Liver (tissue), 8 donors: ENCODE measurements at regions not wholly inside any gene's neighbourhood (a gene's known extent, or its start where the extent isn't known, plus 50 kb on each side); places are given as distances from the start of the nearest gene placed in this dataset.

Experiments used
- DNase-seq: peaks from one replicate; pipeline ENCODE4 v3.0.0-alpha.2; 2017; ENCODE audit warnings: low spot score
- H3K27ac ChIP-seq, 2 donors: one replicate each; pipeline ENCODE4 v1.7.0; 2013; ENCODE audit warnings: inconsistent platforms in 2 of 2, low read length in 2 of 2, control low read depth in 1 of 2, low read depth in 1 of 2, mild to moderate bottlenecking in 1 of 2
- H3K27me3 ChIP-seq, 4 donors: one replicate each; pipeline versions ENCODE4 v1.6.1 to v1.7.0; 2013; ENCODE audit warnings: low read length in 3 of 4, inconsistent platforms in 1 of 4, mild to moderate bottlenecking in 1 of 4, moderate library complexity in 1 of 4; ENCODE audit not compliant: control insufficient read depth in 4 of 4, insufficient read depth in 4 of 4
- H3K36me3 ChIP-seq, 4 donors: one replicate each; pipeline versions ENCODE4 v1.6.1 to v1.7.0; 2013; ENCODE audit warnings: low read length in 3 of 4, mild to moderate bottlenecking in 3 of 4, low read depth in 1 of 4, moderate library complexity in 1 of 4; ENCODE audit not compliant: control insufficient read depth in 4 of 4, insufficient read depth in 3 of 4
- H3K4me1 ChIP-seq, 4 donors: one replicate each; pipeline versions ENCODE4 v1.6.1 to v1.7.0; 2013; ENCODE audit warnings: low read length in 3 of 4, mild to moderate bottlenecking in 3 of 4, moderate library complexity in 1 of 4; ENCODE audit not compliant: control insufficient read depth in 4 of 4, insufficient read depth in 4 of 4
- H3K4me3 ChIP-seq, 3 donors: one replicate each; pipeline versions ENCODE4 v1.6.1 to v1.7.0; 2013; ENCODE audit warnings: low read length in 3 of 3, control low read depth in 1 of 3, low read depth in 1 of 3, mild to moderate bottlenecking in 1 of 3
- H3K9ac ChIP-seq, 2 donors: one replicate each; pipeline ENCODE4 v1.7.0; 2013; ENCODE audit warnings: low read length in 2 of 2, mild to moderate bottlenecking in 2 of 2, moderate library complexity in 2 of 2, control low read depth in 1 of 2, low read depth in 1 of 2
- H3K9me3 ChIP-seq, 4 donors: one replicate each; pipeline versions ENCODE4 v1.6.1 to v1.7.0; 2013; ENCODE audit warnings: low read length in 3 of 4; ENCODE audit not compliant: control insufficient read depth in 4 of 4
- ATF3 ChIP-seq: IDR thresholded peaks from 2 replicates; pipeline ENCODE4 v1.6.1; 2016; ENCODE audit warnings: antibody characterized with exemption
- CTCF ChIP-seq: fragments of 150-350 bp; IDR thresholded peaks from 2 replicates; pipeline ENCODE4 v1.5.1; 2017; ENCODE audit warnings: improper control_type of control experiment, low read depth, low read length; ENCODE audit not compliant: missing input control
- EGR1 ChIP-seq, 2 donors: IDR thresholded peaks; 2 replicates each; pipeline ENCODE4 v1.6.1; 2016 to 2018; ENCODE audit warnings: antibody characterized with exemption in 2 of 2, low read depth in 2 of 2
- FOXA1 ChIP-seq: IDR thresholded peaks from 2 replicates; pipeline ENCODE4 v1.6.1; 2016; ENCODE audit warnings: antibody characterized with exemption
- FOXA2 ChIP-seq: IDR thresholded peaks from 2 replicates; pipeline ENCODE4 v1.6.1; 2016; ENCODE audit warnings: antibody characterized with exemption
- GABPA ChIP-seq, 2 donors: IDR thresholded peaks in 1 of 2; conservative IDR thresholded peaks in 1 of 2; 2 replicates each; pipeline ENCODE4 v1.6.1; 2016; ENCODE audit warnings: antibody characterized with exemption in 2 of 2, mild to moderate bottlenecking in 1 of 2, moderate library complexity in 1 of 2
- HNF4A ChIP-seq, 2 donors: conservative IDR thresholded peaks; 2 replicates each; pipeline ENCODE4 v1.6.1; 2016; ENCODE audit warnings: antibody characterized with exemption in 2 of 2, mild to moderate bottlenecking in 2 of 2
- HNF4G ChIP-seq: IDR thresholded peaks from 2 replicates; pipeline ENCODE4 v1.6.1; 2016; ENCODE audit warnings: antibody characterized with exemption
- JUND ChIP-seq, 2 donors: IDR thresholded peaks; 2 replicates each; pipeline ENCODE4 v1.6.1; 2016; ENCODE audit warnings: antibody characterized with exemption in 2 of 2
- MAX ChIP-seq: IDR thresholded peaks from 2 replicates; pipeline ENCODE4 v1.6.1; 2016; ENCODE audit warnings: antibody characterized with exemption
- NR2F2 ChIP-seq: IDR thresholded peaks from 2 replicates; pipeline ENCODE4 v1.6.1; 2016; ENCODE audit warnings: antibody characterized with exemption
- RXRA ChIP-seq, 2 donors: IDR thresholded peaks; 2 replicates each; pipeline ENCODE4 v1.6.1; 2017 to 2018; ENCODE audit warnings: antibody characterized with exemption in 2 of 2, mild to moderate bottlenecking in 1 of 2
- SP1 ChIP-seq: IDR thresholded peaks from 2 replicates; pipeline ENCODE4 v1.6.1; 2018; ENCODE audit warnings: antibody characterized with exemption, mild to moderate bottlenecking
- TAF1 ChIP-seq: conservative IDR thresholded peaks from 2 replicates; pipeline ENCODE4 v1.6.1; 2016; ENCODE audit warnings: antibody characterized with exemption, mild to moderate bottlenecking
- YY1 ChIP-seq: IDR thresholded peaks from 2 replicates; pipeline ENCODE4 v1.6.1; 2016; ENCODE audit warnings: antibody characterized with exemption, mild to moderate bottlenecking
- ZBTB33 ChIP-seq: IDR thresholded peaks from 2 replicates; pipeline ENCODE4 v1.6.1; 2016; ENCODE audit warnings: antibody characterized with exemption
- WGBS: extraction: QIAGEN DNeasy Blood & Tissue Kit; methylation state at CpG from one replicate; pipeline ENCODE4 v1.1.7; 2013; 5-methylcytosine and 5-hydroxymethylcytosine counted together
- donor health status: healthy.
- donor health status: healthy.
- donor health status: healthy.
- donor health status: healthy.
- donor health status: healthy.

GRCh38 chr6:167502471-167502870, 177.6 kb downstream of the TTLL2 start:
- no peak for DNase-seq
- Histone ChIP-seq H3K4me1 (peaks cover 18 to 51% (median 31%) of the 10 kb centered on the region in 4 donors), H3K27me3 (no peaks in the 10 kb centered on the region), H3K36me3 (no peaks in the 10 kb centered on the region), H3K27ac (no peak overlapping the region), H3K9me3 (no peaks in the 10 kb centered on the region), H3K4me3 (no peak overlapping the region), H3K9ac (no peak overlapping the region)
- TF ChIP-seq HNF4A (conservative IDR thresholded peaks at IDR 0.05), result no peak
- TF ChIP-seq MAX, result no peak
- TF ChIP-seq CTCF, result no peak
- TF ChIP-seq TAF1, result no peak
- TF ChIP-seq HNF4G, result no peak
- TF ChIP-seq YY1, result no peak
- TF ChIP-seq EGR1 (IDR thresholded peaks at IDR 0.05; ENCODE audit: low read depth in 2 of 2), result no peak
- TF ChIP-seq JUND (IDR thresholded peaks at IDR 0.05), result no peak
- TF ChIP-seq FOXA2, result no peak
- WGBS, result 95% methylated on average over 7 of the region's 7 CpGs

GRCh38 chr6:167504385-167504961, 179.6 kb downstream of the TTLL2 start:
- TF ChIP-seq TAF1, result no peak
- TF ChIP-seq FOXA2, result no peak
- TF ChIP-seq HNF4A (conservative IDR thresholded peaks at IDR 0.05), result no peak
- TF ChIP-seq SP1, result no peak
- no peak for TF ChIP-seq ATF3
- no peak for TF ChIP-seq GABPA (IDR thresholded peaks at IDR 0.05 in 1 of 2, conservative IDR thresholded peaks at IDR 0.05 in 1 of 2)
- no peak for TF ChIP-seq CTCF
- TF ChIP-seq HNF4G, result no peak
- no peak for TF ChIP-seq ZBTB33
- no peak for TF ChIP-seq FOXA1
- no peak for TF ChIP-seq RXRA (IDR thresholded peaks at IDR 0.05)
- no peak for TF ChIP-seq NR2F2
- no peak for TF ChIP-seq EGR1 (IDR thresholded peaks at IDR 0.05; ENCODE audit: low read depth in 2 of 2)
- no peaks in the 10 kb centered on the region for H3K27me3 ChIP-seq
- H3K4me3 ChIP-seq, result no peak overlapping the region
- no peak for DNase-seq
- H3K36me3 ChIP-seq, result no peaks in the 10 kb centered on the region
- 82% methylated on average over 6 of the region's 6 CpGs for WGBS
- no peak overlapping the region for H3K9ac ChIP-seq
- H3K27ac ChIP-seq, result no peak overlapping the region
- H3K9me3 ChIP-seq, result no peaks in the 10 kb centered on the region
- H3K4me1 ChIP-seq, result peaks cover 8 to 33% (median 16%) of the 10 kb centered on the region in 4 donors
